Renal pelvis (tissue), 1 donor: ENCODE measurements at regions not wholly inside any gene's neighbourhood (a gene's known extent, or its start where the extent isn't known, plus 50 kb on each side); places are given as distances from the start of the nearest gene placed in this dataset.

Source experiments
- DNase-seq: peaks from one replicate; pipeline ENCODE4 v3.0.0-alpha.2; 2013

DNA sequence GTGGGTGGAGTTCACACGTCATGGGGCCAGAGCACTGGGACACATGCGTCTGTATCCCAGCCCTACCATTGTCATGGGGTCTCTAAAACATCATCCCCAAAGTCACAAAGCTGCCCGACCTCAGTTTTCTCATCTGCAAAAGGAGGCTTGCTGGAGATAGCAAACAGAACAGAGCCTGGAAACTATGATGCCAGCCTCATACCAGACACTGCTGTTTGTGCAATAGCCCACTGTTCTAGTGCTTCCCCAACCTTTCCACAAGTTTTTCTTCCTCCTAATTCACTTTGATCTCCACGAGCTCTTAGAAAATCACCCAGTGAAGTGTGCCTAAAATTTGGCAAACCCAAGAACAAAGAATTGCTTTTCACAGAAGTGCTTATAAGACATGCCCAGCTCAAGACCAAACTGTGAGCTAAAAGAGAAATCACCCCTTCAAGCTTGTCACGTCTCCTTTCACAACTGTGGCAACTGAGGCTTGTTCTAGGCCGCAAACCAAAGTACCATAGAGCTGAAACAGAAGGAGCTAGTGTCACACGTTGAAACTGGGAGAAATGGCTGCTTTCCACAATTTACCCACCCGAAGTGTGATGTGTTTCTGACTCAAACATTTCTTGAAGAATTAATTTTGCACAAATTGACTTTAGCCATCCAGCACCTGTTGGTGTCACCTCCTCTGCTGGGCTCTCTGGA, 162.7 kb upstream of the ID2 start:
- no peak for DNase-seq

DNA sequence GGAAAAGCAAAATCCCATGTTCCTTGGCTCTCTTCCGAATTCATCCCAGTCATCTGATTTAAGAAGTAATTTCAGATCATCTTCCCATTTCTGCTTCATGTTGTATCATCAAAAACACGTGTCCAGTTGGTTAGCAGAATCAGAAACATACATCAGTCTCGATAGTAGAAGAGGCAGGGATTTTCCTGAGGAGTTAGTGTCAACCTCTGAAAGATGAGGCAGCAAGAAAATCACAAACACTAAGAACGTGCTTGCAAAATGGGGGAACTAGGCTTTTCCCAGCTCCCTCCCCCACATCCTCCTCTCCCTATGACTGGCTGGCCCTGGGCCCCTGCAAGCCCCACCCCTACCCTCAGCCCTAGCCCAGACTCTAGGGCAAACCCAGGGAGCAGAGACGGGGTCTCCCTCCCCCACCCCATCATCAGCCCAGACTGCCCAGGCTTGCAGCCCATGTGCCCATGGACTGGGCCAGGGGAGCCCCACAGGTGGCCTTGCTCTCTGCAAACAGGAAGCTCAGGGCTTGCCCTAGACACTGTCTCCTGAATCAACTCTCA, 161.0 kb upstream of the ID2 start:
- DNase-seq = no peak

DNA sequence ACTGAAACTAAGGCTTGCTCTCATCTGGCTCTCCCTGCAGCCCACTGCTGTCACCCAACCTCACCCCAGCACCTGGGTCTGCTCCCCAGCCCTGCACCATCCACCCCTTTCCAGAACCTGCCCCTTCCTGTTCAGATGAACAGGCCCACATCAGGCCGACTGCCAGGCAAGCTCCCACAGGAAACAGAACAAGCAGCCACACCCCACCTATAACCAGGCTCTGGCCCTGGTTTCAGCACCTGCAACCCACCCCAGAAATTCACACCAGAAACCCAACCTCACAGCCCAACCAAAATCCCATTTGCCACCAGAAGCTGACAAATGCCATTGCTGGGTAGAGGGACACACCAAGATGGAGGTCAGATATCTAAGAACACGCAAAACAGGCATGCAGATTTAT, 159.2 kb upstream of the ID2 start:
- DNase-seq = no peak

DNA sequence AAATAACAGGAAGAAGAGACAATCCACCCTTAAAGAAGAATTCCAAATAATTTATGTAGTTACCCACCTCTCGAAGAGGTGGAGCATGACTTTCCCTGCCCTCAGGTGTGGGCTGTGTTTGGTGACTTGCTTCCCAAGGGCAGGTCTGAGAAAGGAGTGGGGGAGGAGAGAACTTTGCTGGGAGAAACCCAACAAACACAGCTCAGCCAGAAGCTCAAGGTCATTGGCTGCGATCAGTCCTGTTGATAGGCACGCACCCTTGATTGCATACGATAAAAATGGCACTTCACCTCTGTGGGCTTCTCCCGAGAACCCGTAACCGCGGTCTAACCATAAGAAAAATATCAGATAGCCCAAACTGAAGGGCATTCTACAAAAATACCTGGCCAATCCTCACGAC, 157.5 kb upstream of the ID2 start:
- no peak for DNase-seq

DNA sequence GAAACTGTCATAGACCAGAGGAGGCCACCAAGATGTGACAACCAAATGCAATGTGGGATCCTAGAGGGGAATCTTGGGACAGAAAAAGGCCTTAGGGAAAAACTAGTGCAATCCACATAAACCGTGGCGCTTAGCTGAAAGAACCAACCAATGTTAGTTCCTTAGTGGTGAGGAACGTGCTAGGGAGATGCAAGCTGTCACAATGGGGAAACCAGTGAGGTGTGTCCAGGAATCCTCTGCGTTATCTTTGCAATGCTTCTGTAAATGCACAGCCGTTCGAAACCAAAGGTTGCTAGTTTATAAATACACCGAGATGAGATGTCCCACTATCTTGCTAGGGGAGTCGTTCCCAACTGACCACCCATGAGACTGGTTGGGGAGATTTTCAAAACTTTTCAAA, 157.0 kb upstream of the ID2 start:
- no peak for DNase-seq

DNA sequence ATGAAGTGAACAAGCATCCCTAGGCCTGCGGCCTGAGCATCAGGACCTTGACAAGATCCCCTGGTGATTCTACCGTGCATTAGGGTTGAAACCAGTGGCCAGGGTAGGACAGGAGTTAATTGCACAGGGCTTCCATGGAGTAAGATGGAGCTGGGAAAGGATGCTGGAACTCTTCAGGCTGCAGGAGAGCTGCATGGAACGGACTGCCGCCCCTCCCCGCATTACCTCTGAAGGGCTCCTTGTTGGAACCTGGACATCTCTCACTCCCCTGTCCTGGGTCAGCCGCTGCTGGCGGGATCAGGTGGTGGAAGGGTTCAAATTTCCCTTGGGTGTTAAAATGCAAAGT, 156.6 kb upstream of the ID2 start:
- DNase-seq = no peak

DNA sequence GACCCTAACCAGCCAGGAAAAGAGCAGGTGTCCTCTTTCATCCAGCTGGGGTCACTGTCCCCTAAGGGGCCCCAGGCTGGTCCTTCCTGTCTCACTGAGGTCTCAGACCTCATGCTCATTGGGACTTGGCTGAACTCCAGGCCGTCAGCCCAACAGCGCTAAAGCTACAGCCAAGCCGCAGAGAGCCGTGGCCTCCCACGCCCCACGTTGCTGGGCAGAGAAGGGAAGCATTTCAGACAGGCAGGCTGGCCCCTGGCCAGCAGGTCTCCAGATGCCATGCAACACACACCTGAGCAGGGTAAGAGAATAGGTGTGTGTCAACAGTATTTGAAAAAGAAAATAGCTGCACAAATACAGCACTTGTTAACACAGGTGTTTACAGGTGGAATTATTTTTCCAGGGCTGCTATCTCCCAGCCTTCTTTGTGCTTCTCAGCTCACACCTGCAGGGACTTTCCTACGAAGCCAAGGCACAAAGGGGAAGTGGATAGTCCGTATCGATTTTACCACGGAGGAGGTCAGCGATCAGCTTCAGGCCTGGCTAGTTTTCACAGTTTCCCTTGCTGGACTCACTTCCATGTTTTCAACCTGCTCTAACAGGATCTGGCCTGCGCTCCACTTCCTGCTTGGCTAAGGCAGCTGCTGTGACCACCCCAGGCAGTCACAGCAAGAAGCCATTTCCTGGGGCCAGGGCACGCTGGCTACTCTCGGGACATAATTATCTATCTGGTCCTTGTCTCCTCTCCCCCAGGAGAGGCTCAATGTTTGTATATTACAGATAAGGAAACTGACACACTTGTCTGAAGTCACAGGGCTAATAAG, 156.1 kb upstream of the ID2 start:
- DNase-seq = peak; percentile 86

DNA sequence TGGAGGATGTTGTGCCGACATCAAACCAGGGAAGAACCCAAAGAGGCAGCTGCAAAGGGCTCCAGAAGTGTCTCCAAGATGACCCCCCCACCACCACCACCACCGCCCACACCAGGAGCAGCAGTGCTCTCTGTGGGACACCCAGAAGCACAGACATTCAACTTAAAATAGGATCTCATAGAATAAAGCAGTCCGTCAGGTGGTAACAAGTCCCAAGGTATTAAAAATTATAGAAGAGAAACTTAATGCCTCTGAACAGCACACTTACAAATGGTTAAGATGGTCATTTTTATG, 155.5 kb upstream of the ID2 start:
- DNase-seq = no peak

DNA sequence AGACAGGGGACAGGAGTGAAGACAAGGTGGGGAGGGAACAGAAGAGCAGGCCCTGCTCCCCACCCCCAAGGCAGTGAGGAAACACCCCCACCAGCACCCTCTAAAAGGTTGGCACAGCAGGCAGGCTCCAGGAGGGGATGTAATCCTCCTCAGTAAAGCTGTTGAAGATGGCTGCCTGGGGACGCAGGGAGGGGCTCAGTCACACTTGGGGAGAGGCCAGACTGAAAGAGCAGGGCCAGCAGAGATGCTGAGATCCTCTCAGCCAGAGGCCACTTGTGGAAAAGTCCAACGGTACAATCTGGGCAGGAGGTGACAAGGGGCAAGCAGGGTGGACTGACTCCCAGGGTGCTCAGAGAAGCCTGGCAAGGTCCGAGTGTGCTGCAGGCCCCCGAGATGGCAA, 154.8 kb upstream of the ID2 start:
- DNase-seq = no peak

DNA sequence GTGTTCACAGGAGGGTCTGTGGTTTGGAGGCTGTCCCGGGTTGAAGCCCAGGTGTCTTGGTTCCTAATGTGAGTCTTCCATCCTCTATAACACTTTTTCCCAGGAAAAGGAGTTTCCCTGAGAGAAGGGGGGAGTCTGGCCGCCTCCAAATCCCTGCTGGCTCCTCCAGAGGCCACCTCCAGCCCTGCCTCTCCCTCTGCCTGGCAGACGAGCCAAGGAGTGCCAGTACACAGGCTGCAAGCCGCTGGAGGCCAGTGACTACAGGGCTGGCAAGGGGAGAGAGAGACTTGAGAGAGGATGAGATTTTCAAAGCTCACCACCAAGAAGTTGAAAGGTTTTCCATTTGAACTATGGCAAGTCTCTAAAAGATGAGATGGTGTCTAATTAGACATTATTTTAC, 154.2 kb upstream of the ID2 start:
- DNase-seq = no peak

DNA sequence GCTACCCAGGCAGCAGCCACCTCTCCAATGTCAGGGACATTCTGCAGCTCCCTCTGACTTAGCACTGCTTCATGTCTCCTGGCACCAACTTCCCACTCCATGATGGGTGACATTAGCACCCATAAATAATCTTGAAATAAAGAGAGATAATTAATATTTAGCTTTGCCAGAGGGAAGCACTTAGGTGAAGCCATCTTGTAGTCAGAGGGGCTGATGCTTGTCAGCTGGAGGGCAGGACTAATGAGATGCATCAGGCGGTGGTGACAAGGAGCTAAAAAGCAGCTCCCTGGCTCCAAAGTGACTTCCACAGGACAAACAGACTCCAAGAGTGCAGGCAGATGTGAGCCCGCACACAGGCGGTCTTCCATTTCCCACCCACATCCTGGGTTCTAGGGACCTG, 153.0 kb upstream of the ID2 start:
- DNase-seq = no peak

DNA sequence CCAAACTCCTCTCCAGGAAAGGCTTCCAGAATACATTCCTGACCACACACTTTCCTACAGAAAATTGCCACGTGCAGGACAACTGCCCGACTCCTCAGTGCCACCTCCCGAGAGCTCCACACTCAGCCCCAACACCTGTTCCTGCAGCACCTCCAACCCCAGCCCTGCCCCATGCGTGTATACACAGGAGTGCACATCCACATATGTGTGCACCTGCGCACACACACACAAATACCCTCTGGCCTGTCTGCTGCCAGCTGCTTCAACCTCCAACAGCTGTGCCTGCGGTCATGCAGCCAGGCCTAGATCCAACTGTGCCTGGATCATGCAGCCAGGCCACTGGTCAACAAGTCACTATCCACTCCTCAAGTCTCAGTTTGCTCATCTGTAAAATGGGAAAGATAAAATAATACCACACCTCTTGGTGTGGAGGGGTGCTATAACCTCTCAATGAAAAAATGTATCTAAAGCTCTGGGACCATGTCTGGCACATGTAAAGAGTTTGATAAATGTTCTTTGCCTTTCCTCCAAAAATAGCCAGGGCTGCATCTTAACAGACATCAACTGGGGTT, 152.1 kb upstream of the ID2 start:
- DNase-seq = no peak

DNA sequence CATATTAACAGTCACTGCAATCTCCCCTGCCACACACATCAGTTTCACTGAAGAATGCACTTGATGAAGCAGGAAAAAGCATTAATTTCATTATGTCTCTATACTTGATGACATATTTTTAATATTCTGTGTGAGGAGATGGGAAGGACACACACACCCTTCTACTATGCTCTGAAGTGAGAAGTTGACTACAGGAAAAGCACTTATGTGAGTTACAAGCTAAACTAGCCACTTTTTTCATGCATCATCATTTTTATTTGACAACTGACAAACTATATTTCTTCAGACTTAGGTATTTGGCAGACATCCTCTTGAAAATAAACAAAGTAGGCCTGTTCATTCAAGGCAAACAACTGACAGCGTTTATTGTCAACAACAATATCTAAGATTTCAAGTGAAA, 150.4 kb upstream of the ID2 start:
- DNase-seq = no peak

DNA sequence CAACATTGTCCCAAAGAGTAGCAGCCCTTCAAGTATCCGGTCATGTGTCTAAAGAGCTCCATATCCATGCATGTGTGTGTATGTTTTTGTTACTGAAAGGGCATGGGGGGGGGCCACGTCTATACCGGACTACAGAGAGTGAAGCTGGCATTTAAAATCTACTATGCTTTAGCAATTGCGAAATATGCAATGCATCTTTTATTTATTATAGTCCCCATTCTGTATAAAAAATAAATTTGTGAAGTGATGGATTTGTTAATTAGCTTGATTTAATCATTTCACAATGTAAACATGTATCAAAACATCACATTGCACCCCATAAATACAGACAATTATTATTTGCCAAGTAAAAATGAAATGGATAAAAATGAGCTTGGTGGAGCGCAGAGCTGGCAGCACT, 149.4 kb upstream of the ID2 start:
- no peak for DNase-seq

DNA sequence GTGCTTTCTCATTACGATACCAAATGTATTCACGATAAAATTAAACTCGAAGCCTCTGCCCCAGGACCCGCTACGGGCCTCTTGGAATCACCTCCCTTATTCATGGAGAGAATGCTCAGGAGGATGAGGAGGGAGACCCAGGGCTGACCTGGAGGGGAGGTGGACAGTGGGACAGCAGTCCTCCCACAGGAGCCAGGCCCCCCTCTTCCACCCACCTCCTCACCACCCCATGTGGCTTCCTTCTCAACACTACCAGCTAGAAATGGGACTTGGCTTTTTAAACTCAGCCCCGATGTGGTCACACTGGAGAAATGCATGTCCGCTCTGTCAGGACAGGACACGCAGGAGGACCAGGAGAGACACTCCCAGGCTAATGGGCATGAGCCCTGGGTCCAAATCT, 147.9 kb upstream of the ID2 start:
- no peak for DNase-seq

DNA sequence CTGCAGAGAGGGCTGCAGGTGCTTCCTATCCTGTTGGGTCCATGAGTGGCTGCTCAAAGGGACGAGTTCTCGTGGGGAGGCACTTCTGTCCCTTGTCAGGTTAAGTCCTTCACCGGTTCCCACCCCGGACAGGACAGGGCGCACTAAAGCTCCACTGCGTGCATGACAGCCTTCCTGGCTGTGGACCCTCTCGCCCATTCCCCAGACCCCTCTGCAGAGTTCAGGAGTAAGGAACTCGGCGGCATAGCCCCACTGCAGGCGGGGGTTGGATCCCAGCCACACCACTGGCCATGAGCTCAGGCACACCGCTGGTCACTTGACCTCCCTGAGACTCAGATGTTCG, 147.5 kb upstream of the ID2 start:
- DNase-seq = no peak

DNA sequence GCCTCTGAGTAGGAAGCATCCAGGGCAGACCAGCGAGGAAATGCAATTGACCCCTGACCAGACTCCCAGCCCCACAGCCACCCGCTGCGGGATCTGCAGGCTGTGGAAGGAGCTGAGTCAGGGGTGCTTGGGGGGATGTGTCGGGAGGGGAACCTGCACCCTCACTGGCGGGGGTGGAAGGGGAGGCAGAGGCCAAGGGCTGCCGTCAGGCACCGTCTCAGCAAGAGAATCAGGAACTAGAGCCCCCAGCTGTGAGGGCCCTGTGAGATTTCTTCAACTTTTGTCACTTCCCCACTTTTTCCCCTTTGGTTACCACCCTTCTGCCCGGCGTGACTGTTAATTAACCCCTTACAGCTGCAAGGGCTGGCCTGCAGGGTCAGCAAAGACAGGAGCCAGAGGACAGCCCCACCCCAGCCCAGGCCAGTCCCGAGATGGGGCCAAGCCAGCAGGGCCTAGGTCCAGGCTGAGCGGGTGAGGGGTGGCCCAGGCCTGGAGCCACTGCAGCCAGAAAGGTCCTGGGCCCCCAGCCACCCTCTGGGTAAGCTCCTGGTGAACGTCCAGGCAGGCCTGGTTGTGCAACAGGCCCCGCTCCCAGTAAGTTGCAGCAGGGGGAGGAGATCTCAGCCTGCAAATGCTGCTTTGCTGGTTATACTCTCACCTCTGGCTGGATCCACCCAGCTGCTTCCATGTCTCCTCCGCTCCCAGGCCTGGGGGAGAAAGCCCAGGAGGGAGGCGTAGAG, 147.0 kb upstream of the ID2 start:
- no peak for DNase-seq

DNA sequence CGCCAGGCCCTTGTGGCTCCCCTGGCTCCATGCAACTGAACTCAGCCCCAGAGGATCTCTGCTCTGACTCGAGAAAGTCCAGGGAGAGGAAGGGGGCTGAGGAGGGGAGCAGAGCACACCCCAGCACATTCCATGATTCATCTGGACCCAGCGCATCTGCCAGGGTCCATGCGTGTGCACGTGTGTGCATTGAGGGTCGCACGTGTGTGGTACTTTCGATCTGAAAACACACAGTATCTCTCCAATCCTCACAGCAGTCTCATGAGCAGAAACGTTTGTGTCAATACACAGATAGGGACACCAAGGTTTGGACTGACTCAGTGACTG, 146.4 kb upstream of the ID2 start:
- DNase-seq = no peak

DNA sequence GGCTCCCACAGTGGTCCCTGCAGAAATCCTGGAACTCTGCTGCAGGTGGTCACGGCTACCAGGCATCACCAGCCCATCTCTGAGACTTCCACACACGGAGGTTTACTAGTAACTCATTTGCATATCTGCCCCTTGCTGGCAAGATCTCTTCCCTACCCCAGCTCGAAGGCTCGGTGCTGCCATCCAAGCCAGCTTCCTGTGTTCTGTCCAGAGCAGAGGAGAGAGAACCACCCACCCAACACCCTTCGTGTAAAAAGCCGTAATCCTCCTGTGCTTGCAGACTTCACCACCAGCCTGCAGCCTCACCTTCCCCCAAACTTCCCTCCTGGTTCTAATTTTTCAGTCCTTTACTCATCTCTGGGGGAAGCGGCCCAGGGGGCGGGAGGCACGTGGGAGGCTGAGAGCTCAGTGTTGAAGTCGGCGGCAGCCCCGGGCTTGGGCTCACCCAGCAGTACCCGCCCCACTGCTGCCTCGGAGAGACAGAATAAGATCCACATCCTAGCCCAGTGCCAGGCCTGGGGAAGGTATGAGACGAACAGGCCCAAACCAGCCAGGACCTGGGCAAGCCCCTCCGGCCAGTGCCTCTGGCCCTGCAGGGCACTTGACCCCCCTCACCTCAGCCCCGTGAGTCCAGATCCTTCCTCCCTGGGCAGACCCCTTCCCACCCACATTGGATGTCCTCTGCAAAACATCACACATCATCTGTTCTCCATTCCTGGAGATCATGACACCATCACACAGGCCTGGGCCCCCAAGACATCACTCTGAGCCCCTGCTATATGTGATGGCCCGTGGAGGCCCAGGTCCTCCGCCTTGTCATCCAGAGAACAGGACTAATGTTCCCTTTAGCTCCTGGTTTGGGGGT, 145.8 kb upstream of the ID2 start:
- DNase-seq = no peak

DNA sequence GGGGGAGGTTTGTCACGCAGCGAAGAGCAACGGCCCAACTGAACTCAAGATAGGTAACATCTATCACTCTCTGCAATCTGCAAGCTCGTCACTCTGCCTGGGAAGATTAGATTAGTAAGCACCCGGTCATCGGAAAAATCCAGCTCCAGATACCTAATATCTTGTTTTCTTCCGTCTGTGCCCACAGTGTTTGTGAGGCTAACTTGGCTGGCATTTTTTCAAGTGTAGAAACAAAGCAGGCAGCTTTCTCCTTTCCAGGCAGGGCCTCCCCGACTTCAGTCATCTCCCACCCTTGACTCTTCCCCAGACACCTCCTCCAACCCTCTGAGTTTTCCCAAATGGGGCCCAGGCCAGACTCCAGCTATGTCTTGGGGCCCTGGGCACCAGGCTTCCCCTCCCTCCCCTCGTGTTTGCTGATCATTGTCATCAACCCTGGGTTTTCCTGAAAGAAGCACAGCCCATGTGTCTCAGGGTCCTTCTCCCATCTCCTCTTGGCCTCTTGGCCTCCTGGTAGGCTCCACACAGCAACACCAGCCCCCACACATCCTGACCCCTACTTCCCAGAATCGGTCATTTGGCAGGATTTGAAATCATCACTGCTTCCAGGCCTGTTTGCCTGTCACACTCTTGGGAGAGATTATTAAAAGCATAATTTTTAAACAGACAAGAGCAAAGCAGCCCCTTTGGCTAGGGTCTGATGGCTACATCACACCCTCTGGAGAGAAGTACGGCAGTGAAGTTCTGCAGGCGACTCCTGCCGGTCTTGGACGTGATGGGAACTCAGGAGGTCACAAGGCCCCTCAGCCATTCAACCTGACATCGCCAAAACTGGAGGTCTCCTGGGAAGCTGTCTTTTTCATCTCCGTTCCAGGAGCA, 144.9 kb upstream of the ID2 start:
- no peak for DNase-seq

DNA sequence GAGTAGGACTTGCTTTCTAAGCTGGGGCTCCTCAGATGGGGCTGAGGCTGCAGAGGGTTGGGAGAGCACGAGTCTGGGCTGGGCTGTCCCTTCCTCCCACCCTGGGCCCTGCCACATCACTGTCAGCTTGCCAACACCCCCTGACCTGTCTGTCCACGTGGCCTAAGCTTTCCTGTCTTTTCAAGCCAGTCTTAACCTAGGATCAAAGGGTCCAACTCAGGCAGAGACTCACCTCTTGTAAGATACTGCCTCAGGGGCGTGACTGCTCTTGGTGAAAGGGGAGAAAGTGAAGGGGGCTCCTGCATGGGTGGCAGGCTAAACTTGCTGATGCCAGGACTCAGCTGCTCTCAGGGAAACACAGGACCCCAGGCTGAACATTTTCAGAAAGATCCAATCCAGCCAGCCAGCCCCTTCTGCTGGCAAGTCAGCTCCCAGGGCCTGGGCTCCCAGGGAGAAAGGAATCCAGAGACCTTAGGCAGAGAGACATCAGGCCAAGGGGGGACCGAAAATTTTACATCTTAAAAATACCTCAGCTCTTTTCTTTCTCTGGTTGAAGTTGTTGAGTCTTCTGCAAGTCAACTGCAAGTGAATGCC, 144.2 kb upstream of the ID2 start:
- no peak for DNase-seq
